ENCODE measurements at regions not wholly inside any gene's neighbourhood (a gene's known extent, or its start where the extent isn't known, plus 50 kb on each side); places are given as distances from the start of the nearest gene placed in this dataset.

DNA sequence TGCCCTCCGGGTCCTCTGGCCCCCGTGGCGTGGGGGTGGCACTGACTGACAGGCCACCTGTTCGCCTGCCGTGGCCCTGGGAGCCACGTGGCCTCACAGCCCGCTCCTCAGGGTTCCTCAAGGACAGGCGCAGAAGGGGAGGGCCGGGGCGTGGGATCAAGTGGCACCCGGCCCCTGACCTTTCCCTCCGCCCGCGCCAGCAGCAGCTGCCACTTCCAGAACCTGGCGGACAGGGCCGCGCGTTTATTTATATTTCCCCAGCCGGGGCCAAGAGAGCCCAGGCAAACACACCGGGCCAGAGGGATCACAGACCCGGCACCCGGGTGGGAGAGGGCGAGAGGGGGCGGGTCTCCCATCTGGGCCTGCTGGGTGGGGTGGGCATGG is 92.6 kb downstream of the RFLNA start:
- TF ChIP-seq, protein P1, sequence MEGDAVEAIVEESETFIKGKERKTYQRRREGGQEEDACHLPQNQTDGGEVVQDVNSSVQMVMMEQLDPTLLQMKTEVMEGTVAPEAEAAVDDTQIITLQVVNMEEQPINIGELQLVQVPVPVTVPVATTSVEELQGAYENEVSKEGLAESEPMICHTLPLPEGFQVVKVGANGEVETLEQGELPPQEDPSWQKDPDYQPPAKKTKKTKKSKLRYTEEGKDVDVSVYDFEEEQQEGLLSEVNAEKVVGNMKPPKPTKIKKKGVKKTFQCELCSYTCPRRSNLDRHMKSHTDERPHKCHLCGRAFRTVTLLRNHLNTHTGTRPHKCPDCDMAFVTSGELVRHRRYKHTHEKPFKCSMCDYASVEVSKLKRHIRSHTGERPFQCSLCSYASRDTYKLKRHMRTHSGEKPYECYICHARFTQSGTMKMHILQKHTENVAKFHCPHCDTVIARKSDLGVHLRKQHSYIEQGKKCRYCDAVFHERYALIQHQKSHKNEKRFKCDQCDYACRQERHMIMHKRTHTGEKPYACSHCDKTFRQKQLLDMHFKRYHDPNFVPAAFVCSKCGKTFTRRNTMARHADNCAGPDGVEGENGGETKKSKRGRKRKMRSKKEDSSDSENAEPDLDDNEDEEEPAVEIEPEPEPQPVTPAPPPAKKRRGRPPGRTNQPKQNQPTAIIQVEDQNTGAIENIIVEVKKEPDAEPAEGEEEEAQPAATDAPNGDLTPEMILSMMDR (IDR thresholded peaks at IDR 0.05; ENCODE audit: low read depth, low read length, poor library complexity, severe bottlenecking) = no peak
- no peak for TF ChIP-seq EZH2phosphoT487 (IDR thresholded peaks at IDR 0.05; ENCODE audit: borderline replicate concordance, low read length)
